Mesendoderm (in vitro differentiated cells): ENCODE measurements at regions not wholly inside any gene's neighbourhood (a gene's known extent, or its start where the extent isn't known, plus 50 kb on each side); places are given as distances from the start of the nearest gene placed in this dataset.

ENCODE experiments used
- DNase-seq: peaks from one replicate; pipeline ENCODE4 v3.0.0; 2013
- H2AK5ac ChIP-seq: 2 replicates; pipeline ENCODE4 v1.6.1; 2013; ENCODE audit warnings: low read length, inconsistent platforms
- H2BK120ac ChIP-seq: 2 replicates; pipeline ENCODE4 v1.6.1; 2013; ENCODE audit warnings: low read depth, mild to moderate bottlenecking, low read length, moderate library complexity, mixed read lengths
- H2BK15ac ChIP-seq: replicated peaks from 2 replicates; pipeline ENCODE4 v1.6.1; 2013; ENCODE audit warnings: low read depth, mild to moderate bottlenecking, moderate library complexity
- H2BK5ac ChIP-seq: 2 replicates; pipeline ENCODE4 v1.6.1; 2013; ENCODE audit warnings: low read length, inconsistent platforms
- H3K18ac ChIP-seq: 2 replicates; pipeline ENCODE4 v1.6.1; 2013; ENCODE audit warnings: mild to moderate bottlenecking, low read length, mixed read lengths
- H3K23ac ChIP-seq: one replicate; pipeline ENCODE4 v1.6.1; 2013; ENCODE audit warnings: low read length
- H3K27ac ChIP-seq: 2 replicates; pipeline ENCODE4 v1.5.1; 2013; ENCODE audit warnings: low read depth, mild to moderate bottlenecking, inconsistent platforms, low read length, moderate library complexity
- H3K27me3 ChIP-seq: 2 replicates; pipeline ENCODE4 v1.6.1; 2013; ENCODE audit warnings: low read length, control low read depth, mild to moderate bottlenecking, inconsistent platforms; ENCODE audit not compliant: insufficient read depth, poor library complexity
- H3K36me3 ChIP-seq: 2 replicates; pipeline ENCODE4 v1.6.1; 2013; ENCODE audit warnings: low read length, inconsistent platforms; ENCODE audit not compliant: control insufficient read depth, insufficient read depth
- H3K4ac ChIP-seq: one replicate; pipeline ENCODE4 v1.6.1; 2013; ENCODE audit warnings: low read depth, mild to moderate bottlenecking, low read length, moderate library complexity
- H3K4me1 ChIP-seq: 2 replicates; pipeline ENCODE4 v1.6.1; 2013; ENCODE audit warnings: low read depth, low read length, inconsistent platforms; ENCODE audit not compliant: control insufficient read depth
- H3K4me2 ChIP-seq: 2 replicates; pipeline ENCODE4 v1.6.1; 2013; ENCODE audit warnings: low read length
- H3K4me3 ChIP-seq: 2 replicates; pipeline ENCODE4 v1.5.1; 2013; ENCODE audit warnings: mild to moderate bottlenecking, low read length
- H3K56ac ChIP-seq: one replicate; pipeline ENCODE4 v1.6.1; 2013; ENCODE audit warnings: low read length
- H3K79me1 ChIP-seq: 2 replicates; pipeline ENCODE4 v1.6.1; 2013; ENCODE audit warnings: low read length, inconsistent platforms
- H3K79me2 ChIP-seq: 2 replicates; pipeline ENCODE4 v1.6.1; 2013; ENCODE audit warnings: mild to moderate bottlenecking, low read length; ENCODE audit not compliant: control insufficient read depth, insufficient read depth
- H3K9ac ChIP-seq: 2 replicates; pipeline ENCODE4 v1.6.1; 2013; ENCODE audit warnings: low read length, inconsistent platforms
- H4K5ac ChIP-seq: one replicate; pipeline ENCODE4 v1.6.1; 2013; ENCODE audit warnings: low read length
- H4K8ac ChIP-seq: one replicate; pipeline ENCODE4 v1.6.1; 2013; ENCODE audit warnings: low read depth, mild to moderate bottlenecking, control low read depth, low read length, moderate library complexity
- WGBS: extraction: QIAGEN DNeasy Blood & Tissue Kit; methylation state at CpG from one replicate; pipeline ENCODE4 v1.1.7; 2013; ENCODE audit warnings: low lambda C conversion rate, missing lambda C conversion rate; ENCODE audit not compliant: insufficient coverage; ENCODE audit errors: extremely low coverage; 5-methylcytosine and 5-hydroxymethylcytosine counted together

- Histone ChIP-seq H3K56ac (no peak overlapping the region), H4K5ac (no peak overlapping the region), H3K4me3 (no peak overlapping the region), H2BK5ac (no peak overlapping the region), H3K4me2 (no peak overlapping the region), H2BK15ac (no peak overlapping the region), H3K18ac (no peak overlapping the region), H3K4me1 (no peaks in the 10 kb centered on the region), H3K23ac (no peak overlapping the region), H3K36me3 (no peaks in the 10 kb centered on the region), H3K27ac (no peak overlapping the region), H2AK5ac (no peak overlapping the region), H2BK120ac (no peak overlapping the region), H3K79me2 (no peaks in the 10 kb centered on the region), H3K9ac (no peak overlapping the region), H3K4ac (no peak overlapping the region), H3K27me3 (no peaks in the 10 kb centered on the region), H4K8ac (no peak overlapping the region), H3K79me1 (no peaks in the 10 kb centered on the region)
- WGBS: no CpG with 5 or more reads among the region's 3 CpGs
- DNase-seq: no peak
Measured at GRCh38 chr10:55786461-55787050, 574.5 kb downstream of the ZWINT start.

DNA sequence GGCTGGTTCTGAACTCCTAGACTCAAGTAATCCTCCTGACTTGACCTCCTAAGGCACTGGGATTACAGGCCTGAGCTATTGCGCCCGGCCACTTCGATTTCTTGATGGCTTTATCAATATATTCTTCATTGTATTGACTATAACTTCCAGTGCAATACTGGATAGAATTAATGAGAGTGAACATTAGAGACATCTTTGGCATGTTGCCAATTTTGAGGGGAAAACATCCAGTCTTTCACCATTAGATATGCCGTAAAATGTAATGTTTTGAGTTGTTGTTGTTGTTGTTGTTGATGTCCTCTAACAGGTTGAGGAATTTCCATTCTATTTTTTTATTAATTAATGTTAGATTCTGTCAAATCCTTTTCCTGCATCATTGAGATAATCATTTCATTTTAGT lies 578.9 kb downstream of the ZWINT start:
- Histone ChIP-seq H3K27me3 (no peaks in the 10 kb centered on the region), H3K4ac (no peak overlapping the region), H2BK15ac (no peak overlapping the region), H3K9ac (no peak overlapping the region), H3K79me1 (no peaks in the 10 kb centered on the region), H3K79me2 (no peaks in the 10 kb centered on the region), H2BK120ac (no peak overlapping the region), H3K23ac (no peak overlapping the region), H3K36me3 (no peaks in the 10 kb centered on the region), H2AK5ac (no peak overlapping the region), H3K4me1 (no peaks in the 10 kb centered on the region), H3K18ac (no peak overlapping the region), H3K4me3 (no peak overlapping the region), H3K27ac (no peak overlapping the region), H4K5ac (no peak overlapping the region), H2BK5ac (no peak overlapping the region), H3K4me2 (no peak overlapping the region), H3K56ac (no peak overlapping the region), H4K8ac (no peak overlapping the region)
- no CpG with 5 or more reads among the region's 4 CpGs for WGBS
- DNase-seq: no peak

GRCh38 chr10:55766212-55766611 lies 594.8 kb downstream of the ZWINT start:
- Histone ChIP-seq H3K4me3 (no peak overlapping the region), H3K4ac (no peak overlapping the region)

DNA sequence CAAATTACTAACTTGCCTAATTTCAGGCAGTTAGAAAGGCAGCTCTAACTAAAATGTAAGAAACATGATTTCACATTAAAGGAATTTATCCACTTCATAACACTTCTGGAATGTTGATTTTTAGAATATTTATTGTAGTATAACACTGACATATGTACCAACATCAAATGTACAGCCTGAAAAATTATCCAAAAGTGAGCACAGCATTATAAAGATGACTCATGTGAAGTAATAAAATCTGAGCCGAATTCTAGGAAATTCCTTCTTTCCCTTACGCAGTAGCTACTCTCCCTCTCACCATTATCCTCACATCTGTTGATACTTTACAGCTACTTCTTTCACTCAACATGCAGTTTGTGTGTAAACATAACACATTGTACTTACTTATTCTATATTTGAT lies 610.6 kb downstream of the ZWINT start:
- H3K79me2 ChIP-seq: no peaks in the 10 kb centered on the region
- DNase-seq: no peak
- H2AK5ac ChIP-seq: no peak overlapping the region
- no CpG with 5 or more reads among the region's 2 CpGs for WGBS
- no peaks in the 10 kb centered on the region for H3K79me1 ChIP-seq
- H3K4ac ChIP-seq: no peak overlapping the region
- no peak overlapping the region for H3K23ac ChIP-seq
- no peak overlapping the region for H2BK120ac ChIP-seq
- H3K56ac ChIP-seq: no peak overlapping the region
- H3K27ac ChIP-seq: no peak overlapping the region
- H2BK5ac ChIP-seq: no peak overlapping the region
- H3K36me3 ChIP-seq: no peaks in the 10 kb centered on the region
- no peak overlapping the region for H3K9ac ChIP-seq
- H3K4me2 ChIP-seq: no peak overlapping the region
- H3K27me3 ChIP-seq: no peaks in the 10 kb centered on the region
- no peak overlapping the region for H2BK15ac ChIP-seq
- no peaks in the 10 kb centered on the region for H3K4me1 ChIP-seq
- no peak overlapping the region for H3K4me3 ChIP-seq
- H4K5ac ChIP-seq: no peak overlapping the region
- no peak overlapping the region for H4K8ac ChIP-seq
- H3K18ac ChIP-seq: no peak overlapping the region

More at GRCh38 chr10:55766212-55766611, 594.8 kb downstream of the ZWINT start:
- Histone ChIP-seq H4K8ac (no peak overlapping the region), H4K5ac (no peak overlapping the region), H3K4me2 (no peak overlapping the region), H2BK15ac (no peak overlapping the region), H3K9ac (no peak overlapping the region), H2AK5ac (no peak overlapping the region), H2BK5ac (no peak overlapping the region), H3K79me1 (no peaks in the 10 kb centered on the region), H3K23ac (no peak overlapping the region), H3K79me2 (no peaks in the 10 kb centered on the region), H3K27ac (no peak overlapping the region), H2BK120ac (no peak overlapping the region), H3K27me3 (no peaks in the 10 kb centered on the region), H3K36me3 (no peaks in the 10 kb centered on the region), H3K56ac (no peak overlapping the region), H3K18ac (no peak overlapping the region), H3K4me1 (no peaks in the 10 kb centered on the region)
- no CpG with 5 or more reads among the region's 1 CpG for WGBS
- no peak for DNase-seq

DNA sequence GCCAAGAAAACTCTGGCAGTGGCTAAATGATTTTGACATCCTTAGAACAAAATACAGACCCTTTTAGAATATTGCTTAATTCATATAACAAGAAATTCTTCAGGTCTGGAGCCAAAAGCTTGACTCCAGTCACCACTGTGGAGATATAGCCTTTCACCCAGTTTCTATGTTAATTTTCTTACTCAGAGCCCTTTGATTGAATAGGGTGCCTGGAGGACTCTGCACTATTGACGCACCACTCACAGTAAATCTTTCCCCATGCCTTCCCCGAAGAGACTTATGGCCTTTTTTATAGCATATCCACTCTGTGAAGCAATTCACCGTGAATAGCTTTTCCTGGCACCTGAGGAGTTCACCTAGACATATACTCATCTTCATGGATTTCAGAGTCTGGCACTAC lies 613.8 kb downstream of the ZWINT start:
- DNase-seq: no peak
- no peaks in the 10 kb centered on the region for H3K79me1 ChIP-seq
- H3K4ac ChIP-seq: no peak overlapping the region
- H3K9ac ChIP-seq: no peak overlapping the region
- H3K79me2 ChIP-seq: no peaks in the 10 kb centered on the region
- no peak overlapping the region for H3K4me2 ChIP-seq
- no peak overlapping the region for H3K56ac ChIP-seq
- no peaks in the 10 kb centered on the region for H3K27me3 ChIP-seq
- no peak overlapping the region for H2BK5ac ChIP-seq
- no peak overlapping the region for H3K27ac ChIP-seq
- H3K36me3 ChIP-seq: no peaks in the 10 kb centered on the region
- no peak overlapping the region for H4K8ac ChIP-seq
- no peak overlapping the region for H2BK15ac ChIP-seq
- H3K4me1 ChIP-seq: no peaks in the 10 kb centered on the region
- H2BK120ac ChIP-seq: no peak overlapping the region
- H3K4me3 ChIP-seq: no peak overlapping the region
- H3K18ac ChIP-seq: no peak overlapping the region
- no peak overlapping the region for H4K5ac ChIP-seq
- no CpG with 5 or more reads among the region's 3 CpGs for WGBS
- no peak overlapping the region for H3K23ac ChIP-seq
- H2AK5ac ChIP-seq: no peak overlapping the region

GRCh38 chr10:55746002-55746401 lies 615.1 kb downstream of the ZWINT start:
- WGBS: no CpG with 5 or more reads among the region's 1 CpG

More at GRCh38 chr10:55746002-55746401, 615.1 kb downstream of the ZWINT start:
- Histone ChIP-seq H4K5ac (no peak overlapping the region), H3K4me2 (no peak overlapping the region), H3K4me3 (no peak overlapping the region), H2AK5ac (no peak overlapping the region), H3K18ac (no peak overlapping the region), H3K9ac (no peak overlapping the region), H3K79me2 (no peaks in the 10 kb centered on the region), H3K27ac (no peak overlapping the region), H3K79me1 (no peaks in the 10 kb centered on the region), H2BK120ac (no peak overlapping the region), H4K8ac (no peak overlapping the region), H3K23ac (no peak overlapping the region), H2BK15ac (no peak overlapping the region), H3K4me1 (no peaks in the 10 kb centered on the region), H3K36me3 (no peaks in the 10 kb centered on the region), H3K27me3 (no peaks in the 10 kb centered on the region), H3K4ac (no peak overlapping the region), H3K56ac (no peak overlapping the region), H2BK5ac (no peak overlapping the region)
- DNase-seq: no peak
